Liver (tissue), 3 donors: ENCODE measurements at regions not wholly inside any gene's neighbourhood (a gene's known extent, or its start where the extent isn't known, plus 50 kb on each side); places are given as distances from the start of the nearest gene placed in this dataset.

Source experiments
- FOXA1 ChIP-seq: IDR thresholded peaks from 2 replicates; pipeline ENCODE4 v1.6.1; 2016; ENCODE audit warnings: antibody characterized with exemption
- GABPA ChIP-seq, 2 donors: IDR thresholded peaks in 1 of 2; conservative IDR thresholded peaks in 1 of 2; 2 replicates each; pipeline ENCODE4 v1.6.1; 2016; ENCODE audit warnings: antibody characterized with exemption in 2 of 2, mild to moderate bottlenecking in 1 of 2, moderate library complexity in 1 of 2
- HNF4A ChIP-seq, 2 donors: conservative IDR thresholded peaks; 2 replicates each; pipeline ENCODE4 v1.6.1; 2016; ENCODE audit warnings: antibody characterized with exemption in 2 of 2, mild to moderate bottlenecking in 2 of 2
- JUND ChIP-seq, 2 donors: IDR thresholded peaks; 2 replicates each; pipeline ENCODE4 v1.6.1; 2016; ENCODE audit warnings: antibody characterized with exemption in 2 of 2
- RAD21 ChIP-seq, 2 donors: IDR thresholded peaks; 2 replicates each; pipeline ENCODE4 v1.6.1; 2016; ENCODE audit warnings: antibody characterized with exemption in 2 of 2, mild to moderate bottlenecking in 2 of 2
- RXRA ChIP-seq, 2 donors: IDR thresholded peaks; 2 replicates each; pipeline ENCODE4 v1.6.1; 2017 to 2018; ENCODE audit warnings: antibody characterized with exemption in 2 of 2, mild to moderate bottlenecking in 1 of 2
- SP1 ChIP-seq: IDR thresholded peaks from 2 replicates; pipeline ENCODE4 v1.6.1; 2018; ENCODE audit warnings: antibody characterized with exemption, mild to moderate bottlenecking
- TAF1 ChIP-seq: conservative IDR thresholded peaks from 2 replicates; pipeline ENCODE4 v1.6.1; 2016; ENCODE audit warnings: antibody characterized with exemption, mild to moderate bottlenecking
- YY1 ChIP-seq: IDR thresholded peaks from 2 replicates; pipeline ENCODE4 v1.6.1; 2016; ENCODE audit warnings: antibody characterized with exemption, mild to moderate bottlenecking
- TF ChIP-seq, protein P1 (sequence below): fragments of 150-350 bp; IDR thresholded peaks from 2 replicates; pipeline ENCODE4 v1.5.1; 2017; ENCODE audit warnings: improper control_type of control experiment, low read depth, low read length; ENCODE audit not compliant: missing input control
- TF ChIP-seq, protein P2 (sequence below): IDR thresholded peaks from 2 replicates; pipeline ENCODE4 v1.6.1; 2016; ENCODE audit warnings: antibody characterized with exemption, mild to moderate bottlenecking
- TF ChIP-seq, protein P3 (sequence below): IDR thresholded peaks from 2 replicates; pipeline ENCODE4 v1.6.1; 2016; ENCODE audit warnings: antibody characterized with exemption
- TF ChIP-seq, protein P4 (sequence below): IDR thresholded peaks from 2 replicates; pipeline ENCODE4 v1.6.1; 2016; ENCODE audit warnings: antibody characterized with exemption
- donor health status: healthy.
- donor health status: healthy.

DNA sequence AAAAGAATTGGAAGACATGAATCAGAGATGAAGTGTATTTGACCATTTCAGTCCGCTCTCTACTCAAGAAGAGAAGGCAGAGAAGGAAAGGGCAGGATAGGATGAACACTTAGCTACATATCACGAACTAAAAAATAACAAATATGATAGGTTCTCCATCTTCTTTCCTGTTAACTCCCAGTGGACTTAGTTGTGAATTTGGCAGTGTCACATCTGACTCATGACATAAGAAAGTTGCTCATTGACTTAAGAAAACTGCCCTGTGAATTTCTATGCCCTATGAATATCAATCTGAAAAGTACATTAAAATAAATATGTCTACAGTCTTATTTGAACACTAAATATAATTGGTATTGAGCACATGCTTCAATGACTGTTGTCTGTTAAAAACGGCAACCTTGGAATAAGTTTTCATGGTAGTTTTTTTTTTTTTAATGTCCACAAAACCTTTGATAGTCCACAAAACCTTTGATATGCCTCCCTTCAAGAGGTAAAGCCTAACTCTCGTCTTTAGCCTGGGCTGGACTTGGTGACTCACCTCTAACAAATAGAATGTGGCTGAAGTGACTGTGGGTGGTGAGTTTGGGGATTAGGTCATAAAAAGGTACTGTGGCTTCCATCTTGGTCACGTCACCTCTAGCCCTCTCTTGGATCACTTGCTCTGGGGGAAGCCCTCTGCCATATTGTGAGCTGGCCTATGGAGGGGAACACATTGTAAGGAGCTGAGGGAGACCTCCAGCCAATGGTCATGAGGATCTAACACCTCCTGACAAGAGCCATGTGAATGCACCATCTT is 184.7 kb upstream of the S100G start:
- TF ChIP-seq, protein P1, sequence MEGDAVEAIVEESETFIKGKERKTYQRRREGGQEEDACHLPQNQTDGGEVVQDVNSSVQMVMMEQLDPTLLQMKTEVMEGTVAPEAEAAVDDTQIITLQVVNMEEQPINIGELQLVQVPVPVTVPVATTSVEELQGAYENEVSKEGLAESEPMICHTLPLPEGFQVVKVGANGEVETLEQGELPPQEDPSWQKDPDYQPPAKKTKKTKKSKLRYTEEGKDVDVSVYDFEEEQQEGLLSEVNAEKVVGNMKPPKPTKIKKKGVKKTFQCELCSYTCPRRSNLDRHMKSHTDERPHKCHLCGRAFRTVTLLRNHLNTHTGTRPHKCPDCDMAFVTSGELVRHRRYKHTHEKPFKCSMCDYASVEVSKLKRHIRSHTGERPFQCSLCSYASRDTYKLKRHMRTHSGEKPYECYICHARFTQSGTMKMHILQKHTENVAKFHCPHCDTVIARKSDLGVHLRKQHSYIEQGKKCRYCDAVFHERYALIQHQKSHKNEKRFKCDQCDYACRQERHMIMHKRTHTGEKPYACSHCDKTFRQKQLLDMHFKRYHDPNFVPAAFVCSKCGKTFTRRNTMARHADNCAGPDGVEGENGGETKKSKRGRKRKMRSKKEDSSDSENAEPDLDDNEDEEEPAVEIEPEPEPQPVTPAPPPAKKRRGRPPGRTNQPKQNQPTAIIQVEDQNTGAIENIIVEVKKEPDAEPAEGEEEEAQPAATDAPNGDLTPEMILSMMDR = no peak
- TF ChIP-seq RXRA (IDR thresholded peaks at IDR 0.05) = no peak
- TF ChIP-seq JUND (IDR thresholded peaks at IDR 0.05) = no peak
- TF ChIP-seq, protein P2, sequence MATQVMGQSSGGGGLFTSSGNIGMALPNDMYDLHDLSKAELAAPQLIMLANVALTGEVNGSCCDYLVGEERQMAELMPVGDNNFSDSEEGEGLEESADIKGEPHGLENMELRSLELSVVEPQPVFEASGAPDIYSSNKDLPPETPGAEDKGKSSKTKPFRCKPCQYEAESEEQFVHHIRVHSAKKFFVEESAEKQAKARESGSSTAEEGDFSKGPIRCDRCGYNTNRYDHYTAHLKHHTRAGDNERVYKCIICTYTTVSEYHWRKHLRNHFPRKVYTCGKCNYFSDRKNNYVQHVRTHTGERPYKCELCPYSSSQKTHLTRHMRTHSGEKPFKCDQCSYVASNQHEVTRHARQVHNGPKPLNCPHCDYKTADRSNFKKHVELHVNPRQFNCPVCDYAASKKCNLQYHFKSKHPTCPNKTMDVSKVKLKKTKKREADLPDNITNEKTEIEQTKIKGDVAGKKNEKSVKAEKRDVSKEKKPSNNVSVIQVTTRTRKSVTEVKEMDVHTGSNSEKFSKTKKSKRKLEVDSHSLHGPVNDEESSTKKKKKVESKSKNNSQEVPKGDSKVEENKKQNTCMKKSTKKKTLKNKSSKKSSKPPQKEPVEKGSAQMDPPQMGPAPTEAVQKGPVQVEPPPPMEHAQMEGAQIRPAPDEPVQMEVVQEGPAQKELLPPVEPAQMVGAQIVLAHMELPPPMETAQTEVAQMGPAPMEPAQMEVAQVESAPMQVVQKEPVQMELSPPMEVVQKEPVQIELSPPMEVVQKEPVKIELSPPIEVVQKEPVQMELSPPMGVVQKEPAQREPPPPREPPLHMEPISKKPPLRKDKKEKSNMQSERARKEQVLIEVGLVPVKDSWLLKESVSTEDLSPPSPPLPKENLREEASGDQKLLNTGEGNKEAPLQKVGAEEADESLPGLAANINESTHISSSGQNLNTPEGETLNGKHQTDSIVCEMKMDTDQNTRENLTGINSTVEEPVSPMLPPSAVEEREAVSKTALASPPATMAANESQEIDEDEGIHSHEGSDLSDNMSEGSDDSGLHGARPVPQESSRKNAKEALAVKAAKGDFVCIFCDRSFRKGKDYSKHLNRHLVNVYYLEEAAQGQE = no peak
- TF ChIP-seq, protein P3, sequence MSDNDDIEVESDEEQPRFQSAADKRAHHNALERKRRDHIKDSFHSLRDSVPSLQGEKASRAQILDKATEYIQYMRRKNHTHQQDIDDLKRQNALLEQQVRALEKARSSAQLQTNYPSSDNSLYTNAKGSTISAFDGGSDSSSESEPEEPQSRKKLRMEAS = no peak
- TF ChIP-seq YY1 = no peak
- no peak for TF ChIP-seq GABPA (IDR thresholded peaks at IDR 0.05 in 1 of 2, conservative IDR thresholded peaks at IDR 0.05 in 1 of 2)
- no peak for TF ChIP-seq FOXA1
- TF ChIP-seq RAD21 (IDR thresholded peaks at IDR 0.05) = no peak
- TF ChIP-seq HNF4A (conservative IDR thresholded peaks at IDR 0.05) = no peak
- TF ChIP-seq, protein P4, sequence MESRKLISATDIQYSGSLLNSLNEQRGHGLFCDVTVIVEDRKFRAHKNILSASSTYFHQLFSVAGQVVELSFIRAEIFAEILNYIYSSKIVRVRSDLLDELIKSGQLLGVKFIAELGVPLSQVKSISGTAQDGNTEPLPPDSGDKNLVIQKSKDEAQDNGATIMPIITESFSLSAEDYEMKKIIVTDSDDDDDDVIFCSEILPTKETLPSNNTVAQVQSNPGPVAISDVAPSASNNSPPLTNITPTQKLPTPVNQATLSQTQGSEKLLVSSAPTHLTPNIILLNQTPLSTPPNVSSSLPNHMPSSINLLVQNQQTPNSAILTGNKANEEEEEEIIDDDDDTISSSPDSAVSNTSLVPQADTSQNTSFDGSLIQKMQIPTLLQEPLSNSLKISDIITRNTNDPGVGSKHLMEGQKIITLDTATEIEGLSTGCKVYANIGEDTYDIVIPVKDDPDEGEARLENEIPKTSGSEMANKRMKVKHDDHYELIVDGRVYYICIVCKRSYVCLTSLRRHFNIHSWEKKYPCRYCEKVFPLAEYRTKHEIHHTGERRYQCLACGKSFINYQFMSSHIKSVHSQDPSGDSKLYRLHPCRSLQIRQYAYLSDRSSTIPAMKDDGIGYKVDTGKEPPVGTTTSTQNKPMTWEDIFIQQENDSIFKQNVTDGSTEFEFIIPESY = no peak
- TF ChIP-seq SP1 = no peak
- TF ChIP-seq TAF1 = no peak
